Activated T-helper 1 cell treated with anti-CD3 and anti-CD28 coated beads, Interleukin-2, amount 50 U/mL, for 16 hours (primary cell): ENCODE measurements at regions not wholly inside any gene's neighbourhood (a gene's known extent, or its start where the extent isn't known, plus 50 kb on each side); places are given as distances from the start of the nearest gene placed in this dataset.
"Not testable (repeated sequence)": the region's sequence is repeated elsewhere in the genome, so short reads cannot be mapped to it uniquely, and the experiment has no call there.

Experiments used
- DNase-seq, 2 donors: peaks; one replicate each; pipeline ENCODE4 v3.0.0-alpha.2; 2020; ENCODE audit warnings: low read depth in 1 of 2, low spot score in 1 of 2

GRCh38 chr11:123344790-123345357 is 85.2 kb upstream of the GRAMD1B start:
- DNase-seq = no peak

- DNase-seq = not testable (repeated sequence)
Measured at GRCh38 chr11:123344188-123344587, 85.9 kb upstream of the GRAMD1B start.

GRCh38 chr11:123338997-123339752 is 90.9 kb upstream of the GRAMD1B start:
- DNase-seq = no peak

- no peak for DNase-seq
Measured at GRCh38 chr11:123338266-123338800, 91.7 kb upstream of the GRAMD1B start.

GRCh38 chr11:123334925-123335324 is 95.1 kb upstream of the GRAMD1B start:
- no peak for DNase-seq

- DNase-seq = not testable (repeated sequence)
Measured at GRCh38 chr11:123332577-123332976, 97.5 kb upstream of the GRAMD1B start.

GRCh38 chr11:123330948-123331347 is 99.1 kb upstream of the GRAMD1B start:
- no peak for DNase-seq

- no peak for DNase-seq
Measured at GRCh38 chr11:123330471-123330870, 99.6 kb upstream of the GRAMD1B start.

- no peak for DNase-seq
Measured at GRCh38 chr11:123330071-123330470, 100.0 kb upstream of the GRAMD1B start.

GRCh38 chr11:123328281-123328867 is 101.7 kb upstream of the GRAMD1B start:
- no peak for DNase-seq

- no peak for DNase-seq
Measured at GRCh38 chr11:123325533-123325932, 104.5 kb upstream of the GRAMD1B start.

GRCh38 chr11:123323568-123323967 is 106.5 kb upstream of the GRAMD1B start:
- no peak for DNase-seq

- no peak for DNase-seq
Measured at GRCh38 chr11:123321636-123322035, 108.4 kb upstream of the GRAMD1B start.

- DNase-seq = no peak
Measured at GRCh38 chr11:123318623-123319022, 111.4 kb upstream of the GRAMD1B start.

- DNase-seq = not testable (repeated sequence)
Measured at GRCh38 chr11:123318132-123318531, 111.9 kb upstream of the GRAMD1B start.

- DNase-seq = no peak
Measured at GRCh38 chr11:123316003-123316402, 114.1 kb upstream of the GRAMD1B start.

GRCh38 chr11:123314972-123315371 is 115.1 kb upstream of the GRAMD1B start:
- DNase-seq = no peak

GRCh38 chr11:123313262-123313661 is 116.8 kb upstream of the GRAMD1B start:
- no peak for DNase-seq

GRCh38 chr11:123308077-123308476 is 113.0 kb upstream of the CLMP start:
- DNase-seq = no peak

GRCh38 chr11:123307276-123307675 is 112.2 kb upstream of the CLMP start:
- no peak for DNase-seq

GRCh38 chr11:123306531-123306930 is 111.5 kb upstream of the CLMP start:
- DNase-seq = no peak
